ENCODE measurements at regions not wholly inside any gene's neighbourhood (a gene's known extent, or its start where the extent isn't known, plus 50 kb on each side); places are given as distances from the start of the nearest gene placed in this dataset.

DNA sequence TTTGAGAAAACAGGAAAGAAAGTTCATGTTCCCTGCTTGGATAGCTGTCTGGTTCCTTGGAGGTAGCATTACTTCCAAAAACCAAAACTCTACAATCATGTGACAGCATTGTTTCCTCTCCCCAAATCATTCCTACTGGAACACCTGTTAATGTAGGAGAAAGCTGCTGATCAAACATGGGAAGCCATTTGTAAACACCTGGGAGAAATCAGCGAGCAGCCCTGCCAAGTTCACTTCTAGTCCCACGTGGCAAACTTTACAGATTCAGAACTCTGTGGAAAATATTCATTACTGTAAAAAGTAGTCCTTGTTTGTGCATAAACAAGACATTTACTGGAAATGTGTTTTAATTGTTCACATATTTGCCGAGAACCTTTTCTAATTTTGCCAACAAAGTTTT, 275.5 kb upstream of the AZI2 start:
- TF ChIP-seq POLR2AphosphoS5 (IDR thresholded peaks at IDR 0.05; ENCODE audit: borderline replicate concordance, low read depth, low read length) (no peak), EZH2 (IDR thresholded peaks at IDR 0.05) (no peak)

Data from SK-N-MC (cell line).